ENCODE measurements at regions not wholly inside any gene's neighbourhood (a gene's known extent, or its start where the extent isn't known, plus 50 kb on each side); places are given as distances from the start of the nearest gene placed in this dataset.
A peak's percentile ranks its signal among the peaks of the same experiment; 100 is the strongest.

DNA sequence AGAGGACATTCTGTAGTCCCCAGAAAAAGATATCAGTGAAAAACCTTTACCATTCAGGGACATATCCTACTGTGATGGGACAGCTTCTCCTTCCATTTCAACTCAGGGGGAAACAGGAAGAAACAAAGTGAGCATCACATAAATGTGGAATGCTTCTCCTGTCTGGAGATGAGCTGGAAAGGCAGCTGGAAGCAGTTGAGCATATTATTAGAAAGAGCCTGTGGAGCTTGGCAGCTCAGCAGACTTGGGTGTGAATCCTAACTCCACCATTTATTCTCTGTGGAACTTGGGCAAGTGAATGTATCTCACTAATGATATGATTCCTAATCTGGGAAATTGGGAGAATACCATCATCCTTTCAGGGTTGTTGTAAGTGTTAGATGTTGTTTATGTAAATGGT, 232.1 kb upstream of the F9 start:
- Histone ChIP-seq H3K4me3 (ENCODE audit: low read depth, low read length) (no peak overlapping the region), H3K36me3 (ENCODE audit: control insufficient read depth, insufficient read depth, low read length) (no peaks in the 10 kb centered on the region), H3K27me3 (ENCODE audit: control insufficient read depth, insufficient read depth, low read length) (no peaks in the 10 kb centered on the region)
- DNase-seq (ENCODE audit: low read depth) (no peak), FAIRE-seq (no peak)
- TF ChIP-seq, protein P1, sequence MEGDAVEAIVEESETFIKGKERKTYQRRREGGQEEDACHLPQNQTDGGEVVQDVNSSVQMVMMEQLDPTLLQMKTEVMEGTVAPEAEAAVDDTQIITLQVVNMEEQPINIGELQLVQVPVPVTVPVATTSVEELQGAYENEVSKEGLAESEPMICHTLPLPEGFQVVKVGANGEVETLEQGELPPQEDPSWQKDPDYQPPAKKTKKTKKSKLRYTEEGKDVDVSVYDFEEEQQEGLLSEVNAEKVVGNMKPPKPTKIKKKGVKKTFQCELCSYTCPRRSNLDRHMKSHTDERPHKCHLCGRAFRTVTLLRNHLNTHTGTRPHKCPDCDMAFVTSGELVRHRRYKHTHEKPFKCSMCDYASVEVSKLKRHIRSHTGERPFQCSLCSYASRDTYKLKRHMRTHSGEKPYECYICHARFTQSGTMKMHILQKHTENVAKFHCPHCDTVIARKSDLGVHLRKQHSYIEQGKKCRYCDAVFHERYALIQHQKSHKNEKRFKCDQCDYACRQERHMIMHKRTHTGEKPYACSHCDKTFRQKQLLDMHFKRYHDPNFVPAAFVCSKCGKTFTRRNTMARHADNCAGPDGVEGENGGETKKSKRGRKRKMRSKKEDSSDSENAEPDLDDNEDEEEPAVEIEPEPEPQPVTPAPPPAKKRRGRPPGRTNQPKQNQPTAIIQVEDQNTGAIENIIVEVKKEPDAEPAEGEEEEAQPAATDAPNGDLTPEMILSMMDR (IDR thresholded peaks at IDR 0.05; ENCODE audit: insufficient read depth, low read length, severe bottlenecking): no peak

DNA sequence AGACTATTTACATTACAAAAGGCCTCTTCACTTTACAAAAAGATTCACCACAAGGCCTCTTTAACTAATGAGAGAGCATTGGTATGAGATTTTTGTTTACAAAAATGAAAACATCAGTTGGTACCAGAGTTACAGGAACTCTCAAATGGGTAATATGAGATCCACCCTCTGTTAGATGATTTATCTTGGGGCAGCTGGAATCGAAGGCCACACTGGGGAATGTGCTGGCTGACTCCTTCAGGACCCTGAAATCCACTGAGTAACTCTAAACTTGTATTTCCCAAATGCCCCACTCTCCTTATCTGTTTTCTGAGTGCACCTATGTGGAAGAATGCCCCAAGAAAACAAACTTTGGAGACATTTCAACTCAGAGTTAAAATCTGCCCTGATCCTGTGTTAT, 232.9 kb upstream of the F9 start:
- no peak for FAIRE-seq
- H3K27me3 ChIP-seq (ENCODE audit: control insufficient read depth, insufficient read depth, low read length): no peaks in the 10 kb centered on the region
- DNase-seq (ENCODE audit: low read depth): no peak
- TF ChIP-seq, protein P1 (IDR thresholded peaks at IDR 0.05; ENCODE audit: insufficient read depth, low read length, severe bottlenecking): no peak
- H3K36me3 ChIP-seq (ENCODE audit: control insufficient read depth, insufficient read depth, low read length): no peaks in the 10 kb centered on the region
- H3K4me3 ChIP-seq (ENCODE audit: low read depth, low read length): no peak overlapping the region

DNA sequence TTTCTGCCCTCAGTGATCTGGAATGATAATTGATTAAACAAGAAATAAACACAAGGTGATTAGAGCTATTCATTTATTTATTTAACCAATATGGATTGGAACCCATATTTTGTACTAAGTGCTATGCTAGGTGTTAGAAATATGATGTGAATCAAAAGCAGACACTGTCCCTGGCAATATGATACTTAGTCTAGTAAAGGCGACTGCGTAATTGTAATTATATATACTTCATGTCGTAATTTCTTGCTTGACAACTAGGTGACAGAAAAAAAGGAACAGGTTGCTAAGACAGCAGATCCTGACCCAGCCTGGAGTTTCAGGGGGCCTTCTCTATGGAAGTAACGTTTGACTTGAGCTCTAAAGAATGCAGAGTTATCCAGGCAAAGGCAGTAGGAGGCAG, 236.5 kb upstream of the F9 start:
- DNase-seq (ENCODE audit: low read depth): no peak
- Histone ChIP-seq H3K4me3 (ENCODE audit: low read depth, low read length) (no peak overlapping the region), H3K27me3 (ENCODE audit: control insufficient read depth, insufficient read depth, low read length) (no peaks in the 10 kb centered on the region), H3K36me3 (ENCODE audit: control insufficient read depth, insufficient read depth, low read length) (no peaks in the 10 kb centered on the region)
- no peak for FAIRE-seq
- TF ChIP-seq, protein P1 (IDR thresholded peaks at IDR 0.05; ENCODE audit: insufficient read depth, low read length, severe bottlenecking): no peak

DNA sequence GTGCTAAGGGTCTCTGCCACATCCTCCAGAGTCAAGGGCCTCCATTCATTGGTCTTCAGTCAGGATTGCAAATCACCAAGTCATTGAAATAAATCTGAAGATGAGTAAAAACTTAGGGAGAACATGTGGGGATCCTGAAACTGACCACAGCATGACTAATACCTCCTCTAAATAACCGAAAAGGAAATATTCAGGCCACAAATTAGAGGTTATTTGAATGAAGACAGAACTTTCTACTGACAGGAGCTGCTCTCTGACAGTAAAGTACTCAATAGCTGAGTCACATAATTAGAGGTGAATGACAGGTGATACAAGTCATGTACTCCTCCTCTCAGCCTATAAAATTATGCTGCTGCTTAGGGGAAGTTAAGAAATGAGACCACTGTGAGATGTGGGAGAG, 240.2 kb upstream of the F9 start:
- FAIRE-seq: peak; percentile 7
- H3K36me3 ChIP-seq (ENCODE audit: control insufficient read depth, insufficient read depth, low read length): no peaks in the 10 kb centered on the region
- TF ChIP-seq, protein P1 (IDR thresholded peaks at IDR 0.05; ENCODE audit: insufficient read depth, low read length, severe bottlenecking): no peak
- no peaks in the 10 kb centered on the region for H3K27me3 ChIP-seq (ENCODE audit: control insufficient read depth, insufficient read depth, low read length)
- no peak overlapping the region for H3K4me3 ChIP-seq (ENCODE audit: low read depth, low read length)
- peak; percentile 15 for DNase-seq (ENCODE audit: low read depth)

DNA sequence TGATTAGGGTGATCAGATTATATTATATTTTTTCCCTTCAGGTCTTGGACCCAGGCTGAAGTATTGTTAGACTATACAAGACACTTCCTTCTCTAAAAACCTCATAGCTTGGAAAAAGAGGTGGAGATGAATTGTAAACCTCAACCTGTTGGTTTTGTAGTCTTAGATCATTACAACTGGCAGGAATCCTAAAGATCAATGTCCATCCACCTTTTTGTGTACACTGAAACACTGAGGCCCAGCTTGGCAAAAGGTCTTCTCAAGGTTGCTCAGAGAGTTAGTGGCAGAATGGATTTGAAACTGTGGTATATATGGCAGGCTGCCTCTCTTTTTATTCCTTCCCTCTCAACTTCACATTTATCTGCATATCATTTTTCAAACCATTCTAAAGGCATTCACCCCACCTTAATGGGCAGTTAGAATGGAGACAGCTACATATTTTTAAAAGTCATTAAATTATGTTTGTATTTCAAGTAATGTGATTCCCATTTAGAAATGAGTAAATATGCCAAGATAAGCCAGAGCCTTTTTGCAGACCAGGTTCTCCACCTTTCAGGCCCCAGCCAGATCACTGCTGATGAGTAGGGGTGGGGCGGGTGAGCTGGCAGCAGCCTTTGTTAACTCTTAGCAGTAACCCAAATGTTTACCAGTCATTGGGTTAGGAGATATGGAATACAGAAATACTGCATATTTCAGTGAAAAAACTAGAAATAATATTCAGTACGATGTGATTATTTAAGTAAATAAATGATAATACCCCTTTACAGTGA, 243.2 kb upstream of the F9 start:
- TF ChIP-seq, protein P1 (IDR thresholded peaks at IDR 0.05; ENCODE audit: insufficient read depth, low read length, severe bottlenecking): no peak
- FAIRE-seq (no peak), DNase-seq (ENCODE audit: low read depth) (no peak)
- no peaks in the 10 kb centered on the region for H3K36me3 ChIP-seq (ENCODE audit: control insufficient read depth, insufficient read depth, low read length)
- H3K27me3 ChIP-seq (ENCODE audit: control insufficient read depth, insufficient read depth, low read length): no peaks in the 10 kb centered on the region
- no peak overlapping the region for H3K4me3 ChIP-seq (ENCODE audit: low read depth, low read length)

DNA sequence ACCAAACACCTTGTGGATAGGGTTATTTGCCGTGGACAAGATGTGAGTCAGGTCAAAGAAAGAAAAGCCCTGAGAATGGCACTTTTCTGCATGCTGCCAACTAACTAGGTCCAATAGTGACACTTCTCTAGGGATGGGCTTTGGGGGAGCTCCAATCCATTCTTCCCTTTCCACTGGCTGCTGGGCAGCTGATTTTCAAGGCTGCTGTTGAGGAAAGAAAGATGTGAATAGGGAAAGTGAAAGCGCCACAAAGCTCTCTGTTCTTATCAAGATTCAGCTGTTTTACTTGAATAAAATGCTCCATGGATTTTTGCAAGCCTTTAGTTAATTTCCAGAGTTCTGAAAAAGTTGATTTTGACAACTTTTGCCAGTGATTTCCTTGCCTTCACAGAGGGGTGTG, 244.2 kb upstream of the F9 start:
- TF ChIP-seq, protein P1 (IDR thresholded peaks at IDR 0.05; ENCODE audit: insufficient read depth, low read length, severe bottlenecking): no peak
- FAIRE-seq: no peak
- H3K27me3 ChIP-seq (ENCODE audit: control insufficient read depth, insufficient read depth, low read length): no peaks in the 10 kb centered on the region
- no peaks in the 10 kb centered on the region for H3K36me3 ChIP-seq (ENCODE audit: control insufficient read depth, insufficient read depth, low read length)
- H3K4me3 ChIP-seq (ENCODE audit: low read depth, low read length): no peak overlapping the region
- DNase-seq (ENCODE audit: low read depth): no peak

Data from bronchial epithelial cell (primary cell).